SU-DHL-6 (cell line): ENCODE measurements at regions not wholly inside any gene's neighbourhood (a gene's known extent, or its start where the extent isn't known, plus 50 kb on each side); places are given as distances from the start of the nearest gene placed in this dataset.

ENCODE experiments used
- CTCF ChIP-seq: fragments of 200-600 bp; sonication (generic); IDR thresholded peaks from one replicate; pipeline ENCODE4 v1.5.1; 2017; ENCODE audit warnings: antibody characterized with exemption, mild to moderate bottlenecking, low read length, moderate library complexity; ENCODE audit not compliant: insufficient read depth, poor library complexity, severe bottlenecking
- EZH2phosphoT487 ChIP-seq: fragments of 200-600 bp; sonication (generic), shearing (Covaris generic); conservative IDR thresholded peaks from 2 replicates; pipeline ENCODE4 v1.6.1; 2018; ENCODE audit warnings: mild to moderate bottlenecking, antibody characterized with exemption, low read length, moderate library complexity, mixed read lengths

GRCh38 chr7:79775911-79776310, 322.4 kb upstream of the MAGI2 start:
- TF ChIP-seq CTCF = no peak
- TF ChIP-seq EZH2phosphoT487 = no peak
